GM19452 (cell line): ENCODE measurements at regions not wholly inside any gene's neighbourhood (a gene's known extent, or its start where the extent isn't known, plus 50 kb on each side); places are given as distances from the start of the nearest gene placed in this dataset.

ENCODE experiments used
- ATAC-seq: cut with Tn5 transposase; IDR thresholded peaks from one replicate; pipeline ENCODE4 v1.9.1; 2021; ENCODE audit not compliant: unreplicated experiment

GRCh38 chr3:43183456-43183855 lies 77.6 kb upstream of the POMGNT2 start:
- ATAC-seq = no peak

GRCh38 chr3:43181202-43181821 lies 75.4 kb upstream of the POMGNT2 start:
- ATAC-seq = no peak

GRCh38 chr3:43180694-43181093 lies 74.8 kb upstream of the POMGNT2 start:
- no peak for ATAC-seq

- no peak for ATAC-seq
These were observed 74.1 kb upstream of the POMGNT2 start for GRCh38 chr3:43180027-43180426.

- ATAC-seq = no peak
These were observed 73.0 kb upstream of the POMGNT2 start for GRCh38 chr3:43178891-43179366.

- no peak for ATAC-seq
These were observed 71.2 kb upstream of the POMGNT2 start for GRCh38 chr3:43177085-43177484.

- ATAC-seq = no peak
These were observed 70.8 kb upstream of the POMGNT2 start for GRCh38 chr3:43176666-43177065.

- ATAC-seq = no peak
These were observed 69.7 kb upstream of the POMGNT2 start for GRCh38 chr3:43175541-43175940.

GRCh38 chr3:43173949-43174348 lies 68.1 kb upstream of the POMGNT2 start:
- no peak for ATAC-seq

GRCh38 chr3:43171748-43172147 lies 65.9 kb upstream of the POMGNT2 start:
- no peak for ATAC-seq

- no peak for ATAC-seq
These were observed 64.7 kb upstream of the POMGNT2 start for GRCh38 chr3:43170553-43170952.

GRCh38 chr3:43169987-43170386 lies 64.1 kb upstream of the POMGNT2 start:
- no peak for ATAC-seq

- ATAC-seq = no peak
These were observed 60.5 kb upstream of the POMGNT2 start for GRCh38 chr3:43166406-43166805.

GRCh38 chr3:43165786-43166185 lies 59.9 kb upstream of the POMGNT2 start:
- ATAC-seq = no peak

- ATAC-seq = no peak
These were observed 58.1 kb upstream of the POMGNT2 start for GRCh38 chr3:43163895-43164493.

GRCh38 chr3:43162230-43163084 lies 56.6 kb upstream of the POMGNT2 start:
- ATAC-seq = no peak

GRCh38 chr3:43161684-43162229 lies 55.9 kb upstream of the POMGNT2 start:
- ATAC-seq = no peak

GRCh38 chr3:43160664-43161063 lies 54.8 kb upstream of the POMGNT2 start:
- ATAC-seq = no peak

- ATAC-seq = no peak
These were observed 54.0 kb upstream of the POMGNT2 start for GRCh38 chr3:43159876-43160255.

GRCh38 chr3:43159131-43159875 lies 53.4 kb upstream of the POMGNT2 start:
- no peak for ATAC-seq
